GM13976 (cell line): ENCODE measurements at regions not wholly inside any gene's neighbourhood (a gene's known extent, or its start where the extent isn't known, plus 50 kb on each side); places are given as distances from the start of the nearest gene placed in this dataset.

Experiments used
- DNase-seq: peaks from one replicate; pipeline ENCODE4 v3.0.0; 2012; ENCODE audit warnings: low spot score
- in situ Hi-C: fragments of 300-500 bp; cut with MboI; formaldehyde crosslinking; loops from one replicate; pipeline ENCODE4 v1.12.0; 2022; ENCODE audit warnings: low sequenced_read_pairs, mixed read lengths, inconsistent platforms; ENCODE audit not compliant: unreplicated experiment
- TF ChIP-seq, protein P1 (sequence below): IDR thresholded peaks from 2 replicates; pipeline ENCODE4 v1.5.1; 2012; ENCODE audit warnings: borderline replicate concordance, mild to moderate bottlenecking; ENCODE audit not compliant: insufficient read depth; ENCODE audit errors: extremely low read depth, missing control alignments, control extremely low read depth

DNA sequence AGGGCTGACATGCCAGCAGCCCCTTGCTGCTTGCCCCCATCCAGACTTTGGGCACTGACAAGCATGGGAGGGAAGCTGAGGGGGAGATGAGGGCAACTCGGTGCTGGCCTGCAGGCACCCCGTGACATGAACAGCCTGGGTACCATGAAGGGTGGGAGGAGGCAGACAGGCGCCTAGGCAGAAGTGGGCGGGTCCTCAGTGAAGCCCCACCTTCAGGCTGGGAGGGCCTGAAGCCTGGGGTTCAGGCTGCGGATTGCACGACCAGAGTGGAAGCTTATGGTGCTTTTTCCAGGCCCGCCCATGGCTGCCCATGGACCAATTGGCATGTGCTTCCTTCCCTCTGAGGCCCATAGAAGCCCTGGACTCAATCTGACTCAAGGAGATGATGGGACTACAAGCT is 354.1 kb downstream of the GRIA2 start:
- in situ Hi-C loops = no loop called here
- TF ChIP-seq, protein P1, sequence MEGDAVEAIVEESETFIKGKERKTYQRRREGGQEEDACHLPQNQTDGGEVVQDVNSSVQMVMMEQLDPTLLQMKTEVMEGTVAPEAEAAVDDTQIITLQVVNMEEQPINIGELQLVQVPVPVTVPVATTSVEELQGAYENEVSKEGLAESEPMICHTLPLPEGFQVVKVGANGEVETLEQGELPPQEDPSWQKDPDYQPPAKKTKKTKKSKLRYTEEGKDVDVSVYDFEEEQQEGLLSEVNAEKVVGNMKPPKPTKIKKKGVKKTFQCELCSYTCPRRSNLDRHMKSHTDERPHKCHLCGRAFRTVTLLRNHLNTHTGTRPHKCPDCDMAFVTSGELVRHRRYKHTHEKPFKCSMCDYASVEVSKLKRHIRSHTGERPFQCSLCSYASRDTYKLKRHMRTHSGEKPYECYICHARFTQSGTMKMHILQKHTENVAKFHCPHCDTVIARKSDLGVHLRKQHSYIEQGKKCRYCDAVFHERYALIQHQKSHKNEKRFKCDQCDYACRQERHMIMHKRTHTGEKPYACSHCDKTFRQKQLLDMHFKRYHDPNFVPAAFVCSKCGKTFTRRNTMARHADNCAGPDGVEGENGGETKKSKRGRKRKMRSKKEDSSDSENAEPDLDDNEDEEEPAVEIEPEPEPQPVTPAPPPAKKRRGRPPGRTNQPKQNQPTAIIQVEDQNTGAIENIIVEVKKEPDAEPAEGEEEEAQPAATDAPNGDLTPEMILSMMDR = no peak
- no peak for DNase-seq

DNA sequence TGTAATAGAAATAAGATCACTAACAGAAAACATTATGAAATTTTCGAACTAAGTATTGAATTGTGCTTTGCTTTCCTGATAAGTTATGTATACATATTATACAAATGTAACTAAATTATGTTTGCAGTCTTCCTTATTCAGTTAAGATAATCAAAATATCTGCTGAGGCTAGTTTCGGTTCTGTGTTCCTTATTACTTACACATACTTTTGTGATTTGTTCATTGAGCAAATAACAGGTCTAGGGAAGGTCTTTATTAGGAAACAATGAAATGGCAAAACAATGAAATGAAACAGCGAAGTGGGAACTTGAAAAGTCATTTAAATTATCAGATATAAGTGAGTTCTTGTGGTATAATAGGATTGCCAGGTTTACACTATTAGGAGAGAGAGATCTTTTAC is 352.4 kb downstream of the GRIA2 start:
- TF ChIP-seq, protein P1 = no peak

DNA sequence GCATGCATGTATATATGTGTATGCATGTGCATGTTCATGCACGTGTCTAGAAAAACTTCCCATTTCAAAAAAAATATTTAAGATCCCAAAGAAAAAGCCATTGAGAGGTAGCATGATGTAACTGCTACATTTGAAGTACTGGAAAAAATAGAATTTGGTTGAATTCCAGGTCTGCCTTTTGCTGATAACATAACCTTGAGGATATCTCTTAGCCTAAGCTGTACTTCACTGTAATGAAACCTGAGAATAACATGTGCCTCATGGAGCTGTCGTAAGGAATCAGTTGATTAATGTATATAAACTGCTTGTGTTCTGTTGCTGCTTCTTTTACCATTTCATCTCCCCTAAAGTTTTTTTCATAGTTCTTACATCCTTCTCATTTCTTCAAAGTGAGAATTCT is 351.8 kb downstream of the GRIA2 start:
- no peak for DNase-seq
- TF ChIP-seq, protein P1 = no peak
- in situ Hi-C loops = no loop called here

More for the DNA sequence above, 352.4 kb downstream of the GRIA2 start:
- in situ Hi-C loops = no loop called here
- no peak for DNase-seq

DNA sequence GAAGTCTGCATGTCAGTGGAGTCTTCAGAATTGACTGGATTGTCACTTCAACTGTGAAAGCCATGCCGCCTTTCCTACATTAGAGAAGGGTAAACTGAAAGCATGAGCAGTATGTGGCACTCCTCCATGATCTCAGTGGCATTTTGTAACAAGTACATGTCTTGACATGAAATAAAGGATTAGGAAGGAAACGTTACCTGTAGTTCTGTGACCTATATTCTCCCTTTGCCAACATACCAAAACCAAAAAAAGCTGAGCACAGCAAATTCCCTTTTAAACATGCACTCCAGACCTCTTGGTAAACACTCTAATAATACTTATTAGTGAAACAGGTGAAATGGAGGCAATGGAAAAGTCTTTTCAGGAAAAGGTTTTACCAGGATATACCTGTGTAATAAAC is 344.2 kb downstream of the GRIA2 start:
- in situ Hi-C loops = no loop called here
- TF ChIP-seq, protein P1 = no peak
- no peak for DNase-seq

DNA sequence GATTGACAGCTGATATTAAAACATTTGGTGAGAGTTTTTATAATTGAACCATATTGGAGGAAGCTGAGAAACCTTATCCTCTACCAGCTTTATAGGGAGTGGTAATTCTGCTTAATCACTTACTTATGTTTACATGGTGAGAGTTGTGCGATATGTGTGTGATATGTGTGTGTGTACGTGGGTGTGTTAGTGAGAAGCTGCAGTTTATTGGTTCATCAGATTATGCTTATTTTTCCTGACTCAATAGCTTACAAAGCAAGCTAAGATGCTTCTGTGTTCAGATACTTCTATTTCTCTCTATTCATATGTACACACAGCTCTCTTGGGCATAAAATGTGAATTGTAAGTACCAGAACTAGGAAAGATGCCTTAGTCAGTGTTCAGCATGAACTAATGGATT is 343.7 kb downstream of the GRIA2 start:
- in situ Hi-C loops = no loop called here
- TF ChIP-seq, protein P1 = no peak
- no peak for DNase-seq

DNA sequence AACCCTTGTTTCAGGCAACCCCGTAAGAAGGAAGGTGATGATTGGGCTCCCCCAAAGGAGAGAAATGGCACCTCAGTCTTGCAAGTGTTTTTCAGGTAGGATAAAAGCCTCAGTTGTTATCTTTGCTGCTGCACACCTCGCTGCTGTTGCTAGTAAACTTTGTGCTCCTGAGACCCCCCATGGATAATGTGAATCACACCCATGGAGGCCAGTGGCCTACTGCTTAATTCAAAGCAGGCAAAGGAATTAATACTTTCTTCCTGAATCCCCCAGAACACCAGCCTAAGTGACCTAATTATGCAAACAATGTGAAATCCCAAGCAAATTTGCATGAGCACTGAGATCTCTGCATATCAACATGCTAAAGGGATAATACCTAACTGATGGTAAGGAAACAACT is 337.5 kb downstream of the GRIA2 start:
- DNase-seq = no peak
- TF ChIP-seq, protein P1 = no peak
- in situ Hi-C loops = no loop called here

DNA sequence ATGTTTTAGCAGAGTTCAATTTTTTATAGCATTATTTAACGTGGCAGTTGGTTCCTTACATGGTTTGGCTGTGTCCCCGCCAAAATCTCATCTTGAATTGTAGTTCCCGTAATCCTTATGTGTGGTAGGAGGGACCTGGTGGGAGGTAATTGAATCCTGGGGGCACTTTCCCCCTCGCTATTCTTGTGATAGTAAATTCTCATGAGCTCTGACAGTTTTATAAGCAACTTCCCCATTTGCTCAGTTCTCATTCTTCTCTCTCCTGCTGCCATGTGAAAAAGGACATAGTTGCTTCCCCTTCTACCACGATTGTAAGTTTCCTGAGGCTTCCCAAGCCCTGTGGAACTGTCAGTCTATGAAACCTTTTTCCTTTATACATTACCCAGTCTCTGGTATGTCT is 329.5 kb downstream of the GRIA2 start:
- TF ChIP-seq, protein P1 = no peak
- DNase-seq = no peak
- in situ Hi-C loops = no loop called here
